ENCODE measurements at regions not wholly inside any gene's neighbourhood (a gene's known extent, or its start where the extent isn't known, plus 50 kb on each side); places are given as distances from the start of the nearest gene placed in this dataset.

DNA sequence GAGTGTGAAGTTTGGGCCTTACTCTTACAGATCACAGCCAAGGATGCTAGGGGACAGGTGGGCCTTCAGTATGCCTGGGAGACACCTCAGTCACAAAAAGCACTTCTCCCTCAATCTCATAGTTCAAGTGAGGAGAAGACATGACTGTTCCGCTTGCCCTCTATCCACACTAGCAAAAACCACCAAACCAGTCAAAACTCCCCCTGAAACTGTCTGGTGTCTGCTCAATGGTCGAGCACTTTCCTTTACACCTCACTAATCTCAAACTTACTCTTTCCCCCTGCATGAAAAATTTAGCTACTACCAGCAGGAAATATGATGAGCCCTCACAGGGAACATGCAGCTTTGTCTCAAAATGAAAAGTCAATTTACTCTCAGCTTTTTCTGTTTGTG is 232.2 kb downstream of the TRIB2 start:
- peaks cover 4% of the 10 kb centered on the region for H3K36me3 Mint-ChIP-seq
- H3K4me3 Mint-ChIP-seq: no peak overlapping the region
- H3K27ac Mint-ChIP-seq: no peak overlapping the region
- no peaks in the 10 kb centered on the region for H3K9me3 Mint-ChIP-seq (ENCODE audit: low read depth)
- H3K4me1 Mint-ChIP-seq (ENCODE audit: low read depth): peaks cover 15% of the 10 kb centered on the region
- peaks cover 4% of the 10 kb centered on the region for H3K27me3 Mint-ChIP-seq

DNA sequence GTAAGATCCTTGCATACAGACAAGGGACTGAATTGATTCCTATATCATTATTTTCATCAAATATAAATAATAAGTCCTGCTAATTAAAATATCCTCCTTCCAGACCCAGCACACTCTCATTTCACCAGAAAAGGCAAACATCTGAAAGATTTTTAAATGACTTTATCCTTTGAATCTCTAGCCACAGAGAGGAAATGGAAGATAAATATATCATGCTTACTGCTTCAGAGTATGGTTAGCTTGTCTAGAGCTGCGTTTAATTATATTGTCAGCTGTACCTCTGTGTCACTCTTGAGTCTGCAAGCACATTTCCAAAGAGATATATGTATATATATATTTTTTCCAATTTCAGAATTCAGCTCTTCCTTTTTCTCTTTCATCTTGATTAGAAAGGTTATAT is 232.7 kb downstream of the TRIB2 start:
- Mint-ChIP-seq H3K27ac (no peak overlapping the region), H3K9me3 (ENCODE audit: low read depth) (no peaks in the 10 kb centered on the region), H3K27me3 (peaks cover 4% of the 10 kb centered on the region), H3K4me3 (no peak overlapping the region), H3K36me3 (peaks cover 5% of the 10 kb centered on the region), H3K4me1 (ENCODE audit: low read depth) (peaks cover 15% of the 10 kb centered on the region)

DNA sequence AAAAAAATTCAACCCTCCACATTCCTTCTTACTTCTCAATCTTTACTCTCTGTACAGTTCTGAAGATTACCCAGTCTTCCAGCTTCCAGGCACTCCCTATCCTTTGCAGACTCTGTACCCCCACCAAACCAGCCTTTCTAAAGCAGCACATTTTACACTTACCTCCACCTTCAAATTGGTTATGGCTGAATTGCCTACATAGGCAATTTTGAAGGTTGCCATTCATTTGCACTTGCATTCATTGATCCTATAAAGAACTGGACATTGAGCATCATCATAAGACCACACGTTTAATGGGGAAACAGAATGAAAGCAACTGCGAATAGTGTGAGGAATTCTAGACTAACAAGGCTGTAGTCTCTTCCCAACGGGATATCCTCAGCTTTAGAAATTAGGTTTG is 233.4 kb downstream of the TRIB2 start:
- H3K27me3 Mint-ChIP-seq: peaks cover 7% of the 10 kb centered on the region
- peaks cover 5% of the 10 kb centered on the region for H3K36me3 Mint-ChIP-seq
- no peak overlapping the region for H3K27ac Mint-ChIP-seq
- no peak overlapping the region for H3K4me3 Mint-ChIP-seq
- no peaks in the 10 kb centered on the region for H3K9me3 Mint-ChIP-seq (ENCODE audit: low read depth)
- peaks cover 15% of the 10 kb centered on the region for H3K4me1 Mint-ChIP-seq (ENCODE audit: low read depth)

DNA sequence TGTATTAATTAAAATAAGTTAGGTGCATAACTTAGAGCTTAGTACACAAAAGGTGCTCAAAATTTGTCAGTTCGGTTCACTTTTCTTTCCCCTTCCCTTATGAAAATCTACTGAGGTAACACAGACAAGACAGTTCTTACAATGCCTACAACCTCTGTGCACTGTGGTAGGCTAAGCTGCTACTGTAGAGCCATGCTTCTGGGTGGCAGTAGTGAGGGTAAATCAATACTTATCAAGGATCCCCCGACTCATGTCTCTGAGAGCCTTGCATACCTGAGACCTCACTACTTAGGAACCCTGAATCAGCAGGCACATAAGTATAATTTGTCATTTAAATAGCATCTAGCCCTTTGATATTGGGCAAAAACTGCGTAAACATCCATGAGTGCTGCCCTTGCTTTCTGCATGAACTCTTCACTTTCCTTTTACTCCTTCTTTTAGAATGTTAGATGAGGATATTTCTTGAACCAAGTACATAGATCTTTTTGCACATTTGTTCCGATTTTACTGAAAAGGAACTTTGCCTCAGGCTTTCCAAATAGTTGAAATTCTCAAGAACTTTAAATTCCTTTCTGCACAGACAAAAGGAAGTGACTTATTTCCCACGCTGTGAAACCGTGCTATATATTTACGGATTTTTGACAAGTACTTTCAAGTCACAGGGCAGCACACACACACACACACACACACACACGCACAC is 234.4 kb downstream of the TRIB2 start:
- Mint-ChIP-seq H3K9me3 (ENCODE audit: low read depth) (no peaks in the 10 kb centered on the region), H3K27ac (no peak overlapping the region), H3K4me1 (ENCODE audit: low read depth) (peaks cover 15% of the 10 kb centered on the region), H3K27me3 (peaks cover 8% of the 10 kb centered on the region), H3K36me3 (peaks cover 5% of the 10 kb centered on the region), H3K4me3 (no peak overlapping the region)

DNA sequence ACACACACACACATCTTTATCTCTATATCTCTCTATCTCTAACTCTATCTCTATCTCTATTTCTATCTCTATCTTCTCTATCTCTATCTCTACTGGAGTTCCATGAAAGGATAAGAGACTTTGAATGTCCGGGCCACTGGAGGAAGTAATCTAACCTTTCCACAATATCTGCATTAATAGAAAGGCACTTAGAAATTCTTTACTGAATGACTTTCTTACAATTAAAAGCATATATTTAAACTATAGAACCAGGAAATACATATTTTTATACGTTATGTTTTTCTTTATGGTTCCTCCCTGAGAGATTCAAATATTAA is 234.9 kb downstream of the TRIB2 start:
- H3K36me3 Mint-ChIP-seq: peaks cover 5% of the 10 kb centered on the region
- H3K4me3 Mint-ChIP-seq: no peak overlapping the region
- H3K27ac Mint-ChIP-seq: no peak overlapping the region
- H3K9me3 Mint-ChIP-seq (ENCODE audit: low read depth): no peaks in the 10 kb centered on the region
- H3K27me3 Mint-ChIP-seq: peaks cover 9% of the 10 kb centered on the region
- peaks cover 15% of the 10 kb centered on the region for H3K4me1 Mint-ChIP-seq (ENCODE audit: low read depth)

DNA sequence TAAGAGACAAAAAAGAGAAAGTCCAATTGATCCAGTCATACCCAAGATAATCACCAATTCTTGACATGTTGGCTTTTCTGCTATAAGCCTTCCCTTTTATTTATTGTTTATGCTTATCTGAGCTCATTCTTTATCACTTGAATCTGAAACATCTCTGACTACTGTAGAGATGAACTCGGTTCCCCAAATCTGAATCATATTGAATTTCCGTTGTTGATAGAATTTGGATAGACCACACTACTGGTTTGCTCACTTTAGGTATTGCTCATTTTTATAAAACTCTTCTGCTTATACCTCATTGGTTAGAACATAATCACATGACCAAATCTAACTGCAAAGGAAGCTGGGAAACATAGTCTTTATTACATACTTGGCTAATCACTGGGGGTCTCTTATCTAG is 236.9 kb downstream of the TRIB2 start:
- peaks cover 12% of the 10 kb centered on the region for H3K27me3 Mint-ChIP-seq
- H3K4me3 Mint-ChIP-seq: no peak overlapping the region
- no peaks in the 10 kb centered on the region for H3K9me3 Mint-ChIP-seq (ENCODE audit: low read depth)
- peaks cover 5% of the 10 kb centered on the region for H3K36me3 Mint-ChIP-seq
- no peak overlapping the region for H3K27ac Mint-ChIP-seq
- peaks cover 15% of the 10 kb centered on the region for H3K4me1 Mint-ChIP-seq (ENCODE audit: low read depth)

DNA sequence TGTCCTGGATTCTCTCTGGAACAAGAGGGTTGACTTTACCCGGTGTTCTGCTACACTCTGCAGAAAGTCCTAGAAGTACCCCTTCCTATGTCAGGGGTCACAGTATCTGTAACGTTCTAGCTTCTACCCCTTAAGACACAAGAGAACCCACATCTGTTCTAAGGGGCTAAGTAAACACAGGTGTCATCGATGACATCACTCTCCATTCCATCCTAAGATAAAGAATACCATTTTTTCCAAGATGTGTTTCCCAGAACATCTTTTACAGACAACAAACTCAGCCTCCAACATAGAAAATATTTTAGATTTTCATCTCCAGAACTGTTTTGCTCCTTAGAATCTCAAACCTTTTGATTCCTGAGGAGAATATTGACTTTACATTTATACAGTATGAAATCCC is 239.1 kb downstream of the TRIB2 start:
- Mint-ChIP-seq H3K27ac (no peak overlapping the region), H3K9me3 (ENCODE audit: low read depth) (peaks cover 6% of the 10 kb centered on the region), H3K4me3 (no peak overlapping the region), H3K4me1 (ENCODE audit: low read depth) (peaks cover 5% of the 10 kb centered on the region), H3K36me3 (peaks cover 8% of the 10 kb centered on the region), H3K27me3 (peaks cover 19% of the 10 kb centered on the region)

DNA sequence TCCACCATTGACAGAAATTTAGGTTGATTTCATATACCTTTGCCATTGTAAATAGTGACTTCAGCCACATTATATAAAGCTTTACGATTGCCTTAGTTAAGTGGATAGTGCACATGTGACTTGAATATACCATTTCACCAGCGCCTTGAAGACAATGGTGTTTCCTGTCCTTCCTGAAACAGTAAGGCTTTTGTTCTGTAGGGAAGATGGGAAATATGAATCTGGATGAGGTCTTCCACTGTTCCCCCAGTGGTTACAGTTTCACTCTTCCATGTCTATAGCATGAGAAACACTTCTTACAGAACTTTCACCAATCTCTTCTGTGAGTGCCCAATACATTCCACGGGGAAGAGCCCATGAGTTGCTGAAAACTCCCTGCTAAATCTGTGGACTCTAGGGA is 240.5 kb downstream of the TRIB2 start:
- Mint-ChIP-seq H3K27me3 (peaks cover 21% of the 10 kb centered on the region), H3K9me3 (ENCODE audit: low read depth) (peaks cover 6% of the 10 kb centered on the region), H3K4me3 (no peak overlapping the region)

DNA sequence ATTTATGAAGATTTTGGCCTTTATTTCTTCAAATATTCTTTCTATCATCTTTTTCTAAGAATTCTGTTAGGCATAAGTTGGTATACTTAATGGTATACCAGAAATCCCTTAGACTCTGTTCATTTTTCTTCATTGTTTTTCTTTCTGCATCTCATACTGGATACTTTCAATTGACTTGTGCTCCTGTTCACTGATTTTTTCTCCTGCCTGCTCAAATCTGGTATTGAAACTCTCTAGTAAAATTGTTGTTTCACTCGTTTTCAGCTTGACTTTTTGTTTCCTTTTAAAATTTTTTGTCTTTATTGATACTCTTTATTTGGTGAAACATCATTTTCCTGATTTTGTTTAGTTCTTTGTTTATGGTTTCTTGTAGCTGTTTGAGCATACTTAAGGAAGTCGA is 243.2 kb downstream of the TRIB2 start:
- Mint-ChIP-seq H3K27me3 (peaks cover 21% of the 10 kb centered on the region), H3K4me1 (ENCODE audit: low read depth) (peaks cover 4% of the 10 kb centered on the region), H3K27ac (no peak overlapping the region), H3K9me3 (ENCODE audit: low read depth) (peaks cover 6% of the 10 kb centered on the region), H3K4me3 (no peak overlapping the region), H3K36me3 (peaks cover 4% of the 10 kb centered on the region)

More for the DNA sequence above, 240.5 kb downstream of the TRIB2 start:
- Mint-ChIP-seq H3K36me3 (peaks cover 8% of the 10 kb centered on the region), H3K4me1 (ENCODE audit: low read depth) (no peaks in the 10 kb centered on the region), H3K27ac (no peak overlapping the region)

DNA sequence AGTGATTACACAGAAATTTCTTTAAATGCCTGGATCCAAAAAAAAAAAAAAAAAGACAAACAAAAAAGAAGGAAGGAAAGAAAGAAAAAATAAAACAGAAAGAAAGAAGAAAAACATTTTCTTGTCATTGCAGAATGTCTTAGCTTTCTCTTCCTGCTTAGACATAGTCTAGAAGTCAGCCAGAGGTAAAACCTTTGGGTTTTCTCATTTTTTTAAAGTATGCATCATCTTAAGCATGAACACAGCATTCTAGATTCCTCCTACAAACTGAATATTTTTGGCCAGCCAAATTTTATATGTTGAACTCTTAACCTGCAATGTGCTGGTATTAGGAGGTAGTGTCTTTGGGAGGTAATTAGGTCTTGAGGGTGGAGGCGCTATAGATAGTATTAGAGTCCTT is 243.9 kb downstream of the TRIB2 start:
- Mint-ChIP-seq H3K9me3 (ENCODE audit: low read depth) (peaks cover 6% of the 10 kb centered on the region), H3K27ac (no peak overlapping the region), H3K36me3 (peaks cover 4% of the 10 kb centered on the region), H3K4me1 (ENCODE audit: low read depth) (peaks cover 11% of the 10 kb centered on the region), H3K27me3 (peaks cover 16% of the 10 kb centered on the region), H3K4me3 (no peak overlapping the region)

DNA sequence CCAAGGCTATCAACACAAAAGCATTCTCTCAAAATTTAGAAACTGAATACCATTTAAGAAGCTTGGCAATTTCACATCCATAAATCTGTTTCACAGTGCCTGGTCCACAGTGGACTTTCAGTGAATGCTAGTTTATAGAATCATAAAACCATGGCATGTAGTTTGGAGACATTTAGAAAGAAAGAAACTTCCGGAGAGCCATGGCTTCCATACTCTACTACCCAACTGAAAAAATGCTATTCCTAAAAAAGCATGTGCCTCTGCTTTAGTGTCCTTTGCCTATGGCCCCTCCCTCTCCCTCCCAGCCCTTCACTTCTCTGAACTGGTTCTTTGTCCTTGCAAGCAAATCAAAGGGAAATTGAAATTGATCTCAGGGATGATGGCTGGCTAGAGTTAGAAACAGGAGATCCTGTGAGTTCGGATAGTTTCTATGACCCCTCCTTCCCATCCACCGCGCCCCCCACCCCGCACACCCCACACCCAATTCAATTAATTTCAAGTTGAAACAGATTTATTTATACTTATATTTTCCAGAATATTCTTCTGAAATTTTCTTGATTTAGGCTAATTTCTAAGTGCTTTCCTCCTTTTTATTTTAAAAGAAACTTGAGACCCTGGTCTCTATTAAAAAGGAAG is 248.3 kb downstream of the TRIB2 start:
- Mint-ChIP-seq H3K36me3 (no peaks in the 10 kb centered on the region), H3K4me1 (ENCODE audit: low read depth) (peaks cover 22% of the 10 kb centered on the region), H3K9me3 (ENCODE audit: low read depth) (peaks cover 2% of the 10 kb centered on the region), H3K27me3 (peaks cover 12% of the 10 kb centered on the region), H3K4me3 (no peak overlapping the region), H3K27ac (peak overlapping the region; percentile 68)

DNA sequence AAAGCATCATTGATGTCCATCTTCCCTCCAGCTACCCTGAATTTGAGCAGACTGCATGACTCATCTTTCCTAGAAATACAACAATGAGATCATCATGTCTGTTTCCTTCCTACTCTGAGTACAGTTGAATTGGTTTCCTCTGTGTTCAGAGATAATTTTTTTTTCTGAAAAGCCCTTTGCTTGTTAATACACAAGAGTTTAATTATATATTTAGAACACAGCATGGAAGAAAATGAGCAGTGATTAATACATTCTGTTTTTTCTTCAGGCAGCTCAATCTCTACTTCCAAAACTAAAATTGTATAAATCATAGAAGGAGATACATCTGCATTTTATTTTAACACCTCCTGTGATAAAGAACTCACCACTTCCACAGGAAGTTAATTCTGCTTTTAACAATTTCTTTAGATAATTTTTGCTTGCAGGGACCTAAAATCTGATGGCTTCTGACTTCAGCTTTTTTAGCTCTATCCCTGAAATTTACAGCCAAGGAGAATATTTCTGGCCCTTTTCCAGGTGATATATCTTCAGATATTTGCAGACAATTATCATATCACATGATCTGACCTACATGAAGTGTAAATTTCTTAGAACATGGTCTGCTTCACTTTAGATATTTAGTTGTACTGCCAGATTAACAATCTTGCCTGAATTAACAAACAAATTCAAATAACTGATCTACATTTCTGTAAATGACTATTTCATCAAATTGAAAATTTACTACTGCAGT is 249.0 kb downstream of the TRIB2 start:
- peaks cover 7% of the 10 kb centered on the region for H3K27me3 Mint-ChIP-seq
- H3K27ac Mint-ChIP-seq: peak overlapping the region; percentile 68
- H3K4me1 Mint-ChIP-seq (ENCODE audit: low read depth): peaks cover 22% of the 10 kb centered on the region
- no peaks in the 10 kb centered on the region for H3K9me3 Mint-ChIP-seq (ENCODE audit: low read depth)
- no peaks in the 10 kb centered on the region for H3K36me3 Mint-ChIP-seq
- peak overlapping the region; percentile 63 for H3K4me3 Mint-ChIP-seq

DNA sequence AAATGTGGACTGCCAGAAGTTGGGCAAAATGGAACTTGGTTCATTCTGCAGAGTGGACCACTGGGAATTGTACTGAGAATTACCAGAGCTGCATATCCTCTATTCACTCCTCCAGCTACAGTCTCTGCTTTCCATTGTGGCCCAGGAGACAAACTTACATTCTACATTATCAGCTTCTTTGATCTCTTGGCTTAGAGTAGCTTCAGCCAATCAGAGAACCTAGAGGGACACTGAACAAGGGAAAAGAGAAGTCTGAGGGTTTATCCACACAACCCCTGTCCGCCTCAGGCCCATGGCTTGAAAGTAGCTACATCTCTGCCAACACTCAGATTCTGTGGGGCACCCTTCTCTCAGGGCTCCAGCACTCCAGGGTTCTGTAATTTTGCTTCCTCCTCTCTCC is 251.1 kb downstream of the TRIB2 start:
- Mint-ChIP-seq H3K27ac (no peak overlapping the region), H3K9me3 (ENCODE audit: low read depth) (no peaks in the 10 kb centered on the region), H3K36me3 (peaks cover 2% of the 10 kb centered on the region), H3K4me1 (ENCODE audit: low read depth) (peaks cover 22% of the 10 kb centered on the region), H3K27me3 (peaks cover 3% of the 10 kb centered on the region), H3K4me3 (no peak overlapping the region)

DNA sequence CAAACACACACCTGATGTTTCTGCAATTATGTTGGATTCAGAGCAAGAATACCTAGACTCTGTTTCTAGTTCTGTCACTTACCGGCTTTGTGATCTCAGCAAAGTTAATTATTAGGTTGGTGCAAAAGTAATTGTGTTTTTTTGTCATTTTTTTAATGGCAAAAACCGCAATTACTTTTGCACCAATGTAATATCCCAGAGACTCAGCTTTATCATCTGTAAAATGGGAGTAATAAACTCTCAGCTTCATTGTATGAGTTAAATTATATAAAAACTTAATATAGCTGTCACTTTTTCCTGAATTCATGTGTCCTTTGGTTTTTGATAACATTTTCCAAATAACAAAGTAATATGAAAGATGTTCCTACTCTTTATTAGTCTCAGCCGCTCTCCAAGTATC is 251.7 kb downstream of the TRIB2 start:
- peaks cover 20% of the 10 kb centered on the region for H3K4me1 Mint-ChIP-seq (ENCODE audit: low read depth)
- H3K27ac Mint-ChIP-seq: no peak overlapping the region
- H3K27me3 Mint-ChIP-seq: peaks cover 3% of the 10 kb centered on the region
- no peak overlapping the region for H3K4me3 Mint-ChIP-seq
- H3K36me3 Mint-ChIP-seq: peaks cover 2% of the 10 kb centered on the region
- H3K9me3 Mint-ChIP-seq (ENCODE audit: low read depth): no peaks in the 10 kb centered on the region

DNA sequence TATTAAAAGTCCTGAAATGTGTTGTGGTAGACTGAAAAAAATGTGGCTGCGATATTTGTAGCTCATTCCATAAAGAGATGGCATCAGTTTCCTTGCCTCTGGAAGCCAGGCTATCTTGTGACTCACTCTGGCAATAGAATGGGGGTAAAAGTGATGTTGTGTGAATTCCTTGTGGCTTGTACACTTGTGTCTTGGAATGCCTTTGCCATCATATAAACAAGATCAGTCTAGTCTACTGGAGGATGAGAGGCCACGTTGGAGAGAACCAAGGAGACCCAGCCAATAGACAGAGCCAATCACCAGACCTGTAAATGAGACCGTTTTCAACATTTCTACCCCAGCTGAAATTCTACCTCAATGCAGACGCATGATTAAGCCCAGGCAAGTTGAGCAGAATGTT is 254.1 kb downstream of the TRIB2 start:
- H3K27ac Mint-ChIP-seq: no peak overlapping the region
- peaks cover 7% of the 10 kb centered on the region for H3K36me3 Mint-ChIP-seq
- peaks cover 3% of the 10 kb centered on the region for H3K9me3 Mint-ChIP-seq (ENCODE audit: low read depth)
- peaks cover 9% of the 10 kb centered on the region for H3K4me1 Mint-ChIP-seq (ENCODE audit: low read depth)
- H3K4me3 Mint-ChIP-seq: no peak overlapping the region
- H3K27me3 Mint-ChIP-seq: peaks cover 7% of the 10 kb centered on the region

All from activated naive CD8-positive, alpha-beta T cell (primary cell).